ENCODE measurements at regions not wholly inside any gene's neighbourhood (a gene's known extent, or its start where the extent isn't known, plus 50 kb on each side); places are given as distances from the start of the nearest gene placed in this dataset.
"Not testable (repeated sequence)": the region's sequence is repeated elsewhere in the genome, so short reads cannot be mapped to it uniquely, and the experiment has no call there.

GRCh38 chr3:20427268-20427667, 241.3 kb upstream of the SGO1 start:
- FAIRE-seq; H3K79me2 ChIP-seq (ENCODE audit: control insufficient read depth in 1 of 2, insufficient read depth in 2 of 2, low read length in 2 of 2); H2BK12ac ChIP-seq (ENCODE audit: low read depth, low read length); H3K23ac ChIP-seq (ENCODE audit: insufficient read length); H3K79me1 ChIP-seq (ENCODE audit: low read depth, low read length); H3K9me3 ChIP-seq (ENCODE audit: insufficient read depth in 2 of 2, low read depth in 1 of 2, low read length in 1 of 2); H3K9ac ChIP-seq (replicated peaks in 1 of 4; ENCODE audit: extremely low read depth in 1 of 4, low read depth in 3 of 4, low read length in 3 of 4); H3K4me2 ChIP-seq (ENCODE audit: insufficient read depth in 1 of 2, low read depth in 2 of 2, low read length in 2 of 2); H3K56ac ChIP-seq (replicated peaks; ENCODE audit: insufficient read length, low read depth, low read length); H3K4me3 ChIP-seq (ENCODE audit: extremely low read depth in 1 of 4, insufficient read depth in 2 of 4, low read depth in 3 of 4, low read length in 4 of 4); H2BK15ac ChIP-seq (ENCODE audit: low read length); H4K5ac ChIP-seq (ENCODE audit: insufficient read length, low read depth, low read length); H3K4me1 ChIP-seq (replicated peaks in 1 of 4; ENCODE audit: control insufficient read depth in 3 of 4, insufficient read depth in 4 of 4, low read length in 3 of 4); H3K14ac ChIP-seq (ENCODE audit: insufficient read length); CTCF ChIA-PET (ENCODE audit: partially characterized antibody); H4K91ac ChIP-seq (replicated peaks; ENCODE audit: insufficient read length, low read length); H2BK120ac ChIP-seq (replicated peaks; ENCODE audit: low read depth, low read length); H4K8ac ChIP-seq (ENCODE audit: extremely low read depth, insufficient read depth, low read length); H2AK5ac ChIP-seq (ENCODE audit: low read depth, low read length); H3K23me2 ChIP-seq (ENCODE audit: low read depth, low read length); H3K27me3 ChIP-seq (replicated peaks in 1 of 4; ENCODE audit: control insufficient read depth in 3 of 4, extremely low read depth in 1 of 4, insufficient read depth in 3 of 4, low read length in 3 of 4); H2AFZ ChIP-seq (ENCODE audit: low read length); H3K4ac ChIP-seq (replicated peaks; ENCODE audit: insufficient read length, low read depth, low read length); H3K18ac ChIP-seq (ENCODE audit: extremely low read depth, low read length); H3K27ac ChIP-seq (ENCODE audit: low read depth, low read length); H3K36me3 ChIP-seq (ENCODE audit: control insufficient read depth in 2 of 4, insufficient read depth in 4 of 4, low read length in 3 of 4); H4K20me1 ChIP-seq (replicated peaks in 1 of 2; ENCODE audit: control insufficient read depth in 1 of 2, insufficient read depth in 2 of 2, low read length in 2 of 2); H2BK5ac ChIP-seq (ENCODE audit: low read depth, low read length); DNase-seq (ENCODE audit: low read depth in 1 of 2, low spot score in 2 of 2); H2BK20ac ChIP-seq (ENCODE audit: low read length): not testable (repeated sequence)
- WGBS, 2 experiments (ENCODE audit: extremely low coverage in 1 of 2, insufficient coverage in 1 of 2, insufficient read length in 1 of 2, insufficient replicate concordance in 2 of 2, low coverage in 1 of 2, low lambda C conversion rate in 2 of 2, missing lambda C conversion rate in 1 of 2): 91% methylated on average over 2 of the region's 2 CpGs; no CpG with 5 or more reads in 1 of the 2 experiments
- POLR2A ChIA-PET (ENCODE audit: partially characterized antibody): interaction anchor here (0.6 kb wide), 1 partner anchor 245 kb away, joined by 3 read pairs; no protein-coding TSS in a partner anchor
